Activated CD4-positive, alpha-beta T cell treated with anti-CD3 and anti-CD28 coated beads, Interleukin-2, amount 50 U/mL, for 48 hours (primary cell): ENCODE measurements at regions not wholly inside any gene's neighbourhood (a gene's known extent, or its start where the extent isn't known, plus 50 kb on each side); places are given as distances from the start of the nearest gene placed in this dataset.

Source experiments
- DNase-seq, 2 experiments: peaks; one replicate each; pipeline ENCODE4 v3.0.0-alpha.2; 2020

GRCh38 chr1:57908147-57908890 lies 484.5 kb upstream of the DAB1 start:
- DNase-seq = no peak

GRCh38 chr1:57901208-57901919 lies 477.5 kb upstream of the DAB1 start:
- DNase-seq = no peak

GRCh38 chr1:57898531-57898930 lies 474.7 kb upstream of the DAB1 start:
- no peak for DNase-seq

GRCh38 chr1:57897581-57897980 lies 473.7 kb upstream of the DAB1 start:
- no peak for DNase-seq

- no peak for DNase-seq
Observed at GRCh38 chr1:57894315-57894714, 470.5 kb upstream of the DAB1 start.

- no peak for DNase-seq
Observed at GRCh38 chr1:57889676-57890320, 465.9 kb upstream of the DAB1 start.

- DNase-seq = no peak
Observed at GRCh38 chr1:57887964-57888491, 464.2 kb upstream of the DAB1 start.

GRCh38 chr1:57886376-57886775 lies 462.5 kb upstream of the DAB1 start:
- no peak for DNase-seq

- DNase-seq = no peak
Observed at GRCh38 chr1:57883642-57883995, 459.8 kb upstream of the DAB1 start.

- DNase-seq = no peak
Observed at GRCh38 chr1:57882934-57883641, 459.2 kb upstream of the DAB1 start.

GRCh38 chr1:57882072-57882471 lies 458.2 kb upstream of the DAB1 start:
- no peak for DNase-seq

GRCh38 chr1:57881639-57882038 lies 457.8 kb upstream of the DAB1 start:
- DNase-seq = no peak

- no peak for DNase-seq
Observed at GRCh38 chr1:57879700-57880099, 455.8 kb upstream of the DAB1 start.

GRCh38 chr1:57874418-57874877 lies 450.6 kb upstream of the DAB1 start:
- DNase-seq = no peak

- no peak for DNase-seq
Observed at GRCh38 chr1:57872913-57873312, 449.1 kb upstream of the DAB1 start.

GRCh38 chr1:57868908-57869307 lies 445.0 kb upstream of the DAB1 start:
- no peak for DNase-seq

- no peak for DNase-seq
Observed at GRCh38 chr1:57868239-57868638, 444.4 kb upstream of the DAB1 start.

GRCh38 chr1:57866998-57867397 lies 443.1 kb upstream of the DAB1 start:
- no peak for DNase-seq

GRCh38 chr1:57860931-57861565 lies 437.2 kb upstream of the DAB1 start:
- no peak for DNase-seq

GRCh38 chr1:57860325-57860724 lies 436.5 kb upstream of the DAB1 start:
- no peak for DNase-seq

- no peak for DNase-seq
Observed at GRCh38 chr1:57858740-57859139, 434.9 kb upstream of the DAB1 start.

GRCh38 chr1:57857809-57858208 lies 433.9 kb upstream of the DAB1 start:
- DNase-seq = no peak

GRCh38 chr1:57854436-57854835 lies 430.6 kb upstream of the DAB1 start:
- DNase-seq = no peak
